ENCODE measurements at regions not wholly inside any gene's neighbourhood (a gene's known extent, or its start where the extent isn't known, plus 50 kb on each side); places are given as distances from the start of the nearest gene placed in this dataset.
"Not testable (repeated sequence)": the region's sequence is repeated elsewhere in the genome, so short reads cannot be mapped to it uniquely, and the experiment has no call there.

DNA sequence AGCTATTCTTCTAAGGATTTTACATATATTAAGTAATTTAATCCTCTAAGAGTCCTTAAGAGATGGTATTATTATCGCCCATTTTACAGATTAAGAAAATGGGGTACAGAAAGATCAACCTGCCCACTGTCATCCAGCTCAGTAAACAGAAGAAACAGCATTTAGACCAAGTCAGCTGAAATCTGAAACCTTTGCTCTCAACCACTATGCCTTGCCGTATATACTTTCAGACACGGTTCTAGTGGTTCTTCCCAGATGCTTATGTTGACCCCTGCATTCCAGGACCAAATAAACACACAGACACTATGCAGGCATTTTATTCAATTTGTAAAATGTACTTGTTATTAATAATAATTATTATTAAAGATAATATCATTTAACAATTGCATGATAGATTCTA is 854.8 kb downstream of the KCNJ2 start:
- peak; percentile 26 for DNase-seq (ENCODE audit: low spot score)

DNA sequence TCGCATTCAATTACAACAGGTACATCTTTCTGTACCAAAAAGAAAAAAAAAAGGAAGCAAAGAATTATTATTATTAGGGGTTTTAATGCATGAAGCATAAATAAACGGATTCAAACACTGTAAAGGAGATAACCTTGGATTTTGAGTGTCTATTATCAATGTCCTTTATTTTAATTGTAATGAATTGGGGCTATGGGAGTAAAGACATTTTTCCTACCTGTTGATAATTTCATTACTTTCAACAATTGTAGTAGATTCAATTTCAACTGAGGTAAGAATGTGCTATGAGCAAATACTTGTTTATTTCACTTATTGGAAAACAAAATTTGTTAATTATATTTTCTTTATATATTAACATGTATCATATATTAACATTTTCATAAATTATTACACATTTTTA is 855.6 kb downstream of the KCNJ2 start:
- no peak for DNase-seq (ENCODE audit: low spot score)

DNA sequence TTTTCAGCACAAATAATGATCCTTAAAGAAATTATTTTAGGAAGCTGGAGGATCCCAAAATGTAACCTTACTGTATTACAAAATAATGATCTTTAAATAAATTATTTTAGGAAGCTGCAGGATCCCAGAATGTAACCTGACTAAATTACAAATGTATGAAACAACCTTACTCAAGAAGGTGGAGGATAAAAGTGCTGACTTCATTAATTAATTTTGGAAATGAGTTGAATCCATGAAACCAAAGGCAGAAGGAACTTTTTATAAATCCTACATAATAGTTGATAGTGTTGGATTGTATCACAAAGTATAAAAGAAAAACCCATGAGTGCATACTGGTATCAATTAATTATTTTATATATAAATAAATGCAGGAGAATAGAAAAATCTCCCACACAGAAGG is 859.9 kb downstream of the KCNJ2 start:
- no peak for DNase-seq (ENCODE audit: low spot score)

DNA sequence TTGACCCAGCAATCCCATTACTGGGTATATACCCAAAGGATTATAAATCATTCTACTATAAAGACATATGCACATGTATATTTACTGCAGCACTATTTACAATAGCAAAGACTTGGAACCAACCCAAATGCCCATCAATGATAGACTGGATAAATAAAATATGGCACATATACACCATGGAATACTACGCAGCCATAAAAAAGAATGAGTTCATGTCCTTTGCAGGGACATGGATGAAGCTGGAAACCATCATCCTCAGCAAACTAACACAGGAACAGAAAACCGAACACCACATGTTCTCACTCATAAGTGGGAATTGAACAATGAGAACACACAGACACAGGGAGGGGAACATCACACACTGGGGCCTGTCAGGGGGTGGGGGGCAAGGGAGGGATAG is 862.0 kb downstream of the KCNJ2 start:
- not testable (repeated sequence) for DNase-seq (ENCODE audit: low spot score)

DNA sequence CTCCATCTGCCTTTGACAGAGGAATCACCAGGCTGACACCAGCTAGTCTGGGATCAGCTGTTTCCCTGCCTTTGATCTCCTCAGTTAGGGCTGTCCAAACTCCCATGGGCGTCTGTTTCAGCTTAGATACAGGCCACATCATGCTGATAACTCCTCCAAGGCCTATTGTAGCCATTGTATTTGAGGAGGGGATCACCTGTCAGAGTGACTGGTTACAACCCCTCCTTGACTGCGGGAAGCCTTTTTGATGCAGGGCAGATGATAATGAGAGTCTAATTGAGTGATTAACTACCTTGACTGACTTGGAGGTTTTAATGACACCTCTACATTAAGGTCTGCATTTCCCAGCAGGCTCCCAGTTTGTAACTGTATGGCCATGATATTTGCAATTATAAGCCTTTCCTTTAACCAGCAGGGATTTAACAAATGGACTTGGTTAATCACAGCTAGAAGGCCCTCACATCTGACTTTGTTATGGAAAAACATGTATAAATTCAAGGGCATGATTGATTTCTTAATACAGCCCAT is 863.5 kb downstream of the KCNJ2 start:
- peak; percentile 76 for DNase-seq (ENCODE audit: low spot score)

DNA sequence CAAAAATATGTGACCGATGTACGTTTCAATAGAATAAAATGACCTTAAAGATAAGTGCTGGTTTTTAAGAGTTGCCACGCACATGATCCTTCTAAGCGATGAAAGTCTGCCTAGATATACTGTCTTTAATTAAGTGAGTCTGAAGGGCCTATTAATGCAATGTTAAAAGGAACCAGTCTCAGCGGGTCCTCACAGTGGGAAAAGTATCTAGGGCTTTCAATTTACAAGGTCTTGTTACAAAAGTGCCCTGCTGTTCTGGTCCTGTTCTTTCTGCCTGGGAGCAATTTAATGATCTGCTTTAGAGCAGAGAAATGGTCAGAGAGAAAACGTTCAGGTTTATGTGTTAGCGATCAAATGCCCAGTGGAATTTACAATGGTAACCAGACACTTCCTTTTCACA is 864.0 kb downstream of the KCNJ2 start:
- DNase-seq (ENCODE audit: low spot score), result peak; percentile 42

DNA sequence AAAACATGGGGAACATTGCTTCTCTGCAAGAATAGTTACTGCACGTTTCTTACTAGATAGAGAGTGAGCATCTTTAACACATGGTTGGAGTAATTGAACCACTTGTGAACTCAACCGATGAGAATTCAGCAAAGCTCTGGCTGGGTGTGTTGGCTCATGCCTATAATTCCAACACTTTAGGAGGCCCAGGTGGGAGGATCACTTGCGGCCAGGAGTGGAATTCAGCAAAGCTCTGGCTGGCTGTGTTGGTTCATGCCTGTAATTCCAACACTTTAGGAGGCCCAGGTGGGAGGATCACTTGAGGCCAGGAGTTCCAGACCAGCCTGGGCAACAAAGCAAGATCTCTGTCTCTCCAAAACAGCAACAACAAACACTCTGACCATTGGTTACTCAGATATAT is 865.9 kb downstream of the KCNJ2 start:
- DNase-seq (ENCODE audit: low spot score), result no peak

DNA sequence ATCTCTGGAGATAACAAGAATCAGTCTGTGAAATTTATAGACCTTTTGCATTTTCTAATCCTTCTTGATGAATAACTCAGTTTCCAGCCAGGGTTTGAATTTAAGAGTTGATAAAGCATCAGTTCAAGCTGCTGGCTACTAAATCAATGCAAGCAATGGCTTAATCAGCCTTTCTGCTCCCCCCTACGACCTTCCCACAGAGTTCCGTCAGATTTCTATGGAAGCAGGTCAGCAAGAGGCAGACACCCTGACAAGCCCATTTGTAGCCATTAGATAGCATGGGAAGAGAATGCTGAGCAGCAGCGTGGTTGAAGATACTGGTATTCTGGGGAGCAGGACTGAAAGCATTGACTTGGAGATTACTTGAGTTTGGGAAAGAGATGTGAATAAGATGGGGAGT is 868.1 kb downstream of the KCNJ2 start:
- DNase-seq (ENCODE audit: low spot score), result no peak

DNA sequence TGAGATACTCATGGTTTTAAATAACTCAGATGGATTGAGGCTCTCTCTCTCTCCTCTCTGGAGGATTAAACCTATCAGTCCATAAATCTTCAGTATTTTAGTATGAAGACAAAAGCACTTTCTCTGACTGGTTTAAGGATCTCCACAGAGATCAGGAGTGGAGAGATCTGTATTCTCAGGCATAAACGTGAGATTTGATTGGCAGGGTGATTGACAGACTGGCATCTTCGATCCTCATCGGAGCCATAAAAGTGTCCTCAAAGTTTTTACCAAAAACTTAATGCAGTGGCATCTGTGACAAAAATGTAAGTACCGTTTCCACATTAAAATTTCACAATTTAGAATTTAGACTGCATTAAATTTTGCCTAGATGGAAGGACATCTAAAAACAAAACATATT is 870.1 kb downstream of the KCNJ2 start:
- DNase-seq (ENCODE audit: low spot score), result no peak

DNA sequence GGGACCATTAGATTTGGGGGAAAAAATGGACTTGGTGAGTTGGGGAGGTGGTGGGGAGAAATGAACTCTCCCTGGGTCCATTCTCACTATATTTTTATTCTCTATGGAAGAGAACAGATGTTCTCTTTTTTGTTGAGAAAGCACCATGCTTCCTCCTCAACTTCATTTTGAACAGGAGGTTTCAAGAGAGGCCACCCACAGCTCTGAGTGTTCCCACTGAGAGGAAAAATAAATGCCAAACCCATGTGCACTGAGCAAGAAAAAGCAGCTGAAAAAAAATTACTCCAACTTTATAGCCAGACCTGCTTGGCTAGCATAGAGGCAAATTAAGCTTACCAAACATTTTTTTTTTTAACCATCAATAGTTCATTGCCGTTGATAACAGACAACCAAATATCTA is 883.6 kb downstream of the KCNJ2 start:
- DNase-seq (ENCODE audit: low spot score), result no peak

DNA sequence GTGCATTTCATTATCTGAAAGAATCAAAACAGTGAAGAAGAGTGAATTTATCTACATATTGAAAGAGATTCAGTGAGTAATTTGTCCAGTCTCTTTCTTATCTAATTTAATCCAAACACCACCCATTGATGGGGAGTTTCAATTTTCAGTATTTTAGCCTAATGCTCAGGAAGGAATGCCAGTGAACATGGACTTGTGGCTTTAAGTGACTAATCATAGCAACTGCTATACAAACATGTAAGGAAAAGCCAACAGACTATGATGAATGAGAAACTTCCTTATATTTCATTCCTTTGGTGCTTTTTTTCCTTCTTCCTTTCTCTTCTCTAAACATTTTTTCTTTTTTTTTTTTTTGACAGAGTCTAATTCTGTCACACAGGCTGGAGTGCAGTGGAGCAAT is 885.8 kb downstream of the KCNJ2 start:
- DNase-seq (ENCODE audit: low spot score), result no peak

DNA sequence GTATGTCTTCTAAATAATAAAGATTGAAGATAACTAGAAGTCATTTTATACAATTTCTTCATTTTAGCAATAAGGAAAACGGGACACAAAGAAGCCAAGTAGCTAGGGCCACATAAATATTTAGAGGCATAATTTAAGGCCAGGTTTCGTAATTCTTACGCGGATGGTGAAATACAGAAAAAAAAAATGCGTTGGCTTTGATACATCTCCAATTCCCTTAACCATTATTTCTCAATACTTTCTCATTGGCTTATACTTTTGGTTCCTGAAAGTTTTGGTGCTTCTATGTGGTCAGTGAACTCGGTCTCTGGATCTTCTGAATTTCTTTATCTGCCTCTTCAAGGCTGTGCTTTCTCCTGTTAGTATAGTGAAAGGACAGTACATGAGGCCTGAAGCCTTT is 888.1 kb downstream of the KCNJ2 start:
- no peak for DNase-seq (ENCODE audit: low spot score)

DNA sequence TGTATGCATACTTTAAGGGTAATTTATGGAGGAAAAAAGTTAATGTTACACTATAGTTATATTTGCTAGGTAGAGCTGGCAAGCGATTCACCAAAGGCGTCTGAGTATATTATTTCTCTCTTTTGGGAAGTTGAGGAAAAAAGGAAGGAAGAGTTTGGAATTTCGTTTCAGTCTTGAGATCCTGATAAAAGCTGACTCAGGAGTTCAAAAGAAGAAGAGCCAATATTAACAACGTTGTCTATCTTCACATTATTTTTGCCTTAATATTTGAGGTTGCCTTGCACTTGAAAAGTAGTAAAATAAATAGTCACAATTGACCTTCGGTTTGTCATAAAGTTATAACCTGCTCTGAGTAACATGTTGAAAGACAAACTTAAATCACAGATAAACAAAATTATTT is 888.6 kb downstream of the KCNJ2 start:
- DNase-seq (ENCODE audit: low spot score), result no peak

DNA sequence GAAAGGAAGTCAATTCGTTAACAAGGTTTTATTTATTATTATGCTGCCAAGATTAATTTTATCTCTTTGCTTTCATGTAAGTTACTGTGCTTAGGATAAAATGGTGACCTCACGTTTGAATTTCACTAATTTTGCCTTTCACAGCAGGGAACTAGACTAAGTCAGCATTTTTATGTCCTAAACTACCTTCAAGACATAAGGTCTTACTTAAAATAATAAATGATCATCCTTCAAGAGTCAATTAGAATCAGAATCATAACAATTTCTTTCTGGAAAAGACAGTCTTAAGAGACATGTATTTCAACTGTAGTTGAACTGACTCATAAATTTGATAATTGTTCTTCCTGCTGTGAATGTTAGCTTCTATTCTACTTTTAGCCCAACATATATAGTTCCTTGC is 893.8 kb downstream of the KCNJ2 start:
- no peak for DNase-seq (ENCODE audit: low spot score)

DNA sequence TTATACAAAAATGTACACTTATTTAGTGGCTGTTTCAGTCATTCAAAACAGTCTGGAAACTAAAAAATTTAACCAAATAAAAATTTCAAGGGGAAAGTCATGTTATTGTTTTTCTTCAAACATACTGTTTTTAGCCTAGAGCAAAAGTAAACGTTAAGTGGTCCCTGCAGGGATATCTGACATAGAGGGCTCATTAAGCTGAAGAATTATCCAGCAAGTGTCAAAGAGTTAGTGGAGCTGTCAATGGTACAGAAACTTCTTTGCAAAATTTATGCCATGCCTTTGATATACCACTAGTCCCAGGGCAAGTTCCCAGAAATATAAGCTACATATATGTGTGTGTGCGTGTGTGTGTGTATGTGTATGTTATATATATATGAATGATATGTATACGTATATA is 894.2 kb downstream of the KCNJ2 start:
- DNase-seq (ENCODE audit: low spot score), result no peak

DNA sequence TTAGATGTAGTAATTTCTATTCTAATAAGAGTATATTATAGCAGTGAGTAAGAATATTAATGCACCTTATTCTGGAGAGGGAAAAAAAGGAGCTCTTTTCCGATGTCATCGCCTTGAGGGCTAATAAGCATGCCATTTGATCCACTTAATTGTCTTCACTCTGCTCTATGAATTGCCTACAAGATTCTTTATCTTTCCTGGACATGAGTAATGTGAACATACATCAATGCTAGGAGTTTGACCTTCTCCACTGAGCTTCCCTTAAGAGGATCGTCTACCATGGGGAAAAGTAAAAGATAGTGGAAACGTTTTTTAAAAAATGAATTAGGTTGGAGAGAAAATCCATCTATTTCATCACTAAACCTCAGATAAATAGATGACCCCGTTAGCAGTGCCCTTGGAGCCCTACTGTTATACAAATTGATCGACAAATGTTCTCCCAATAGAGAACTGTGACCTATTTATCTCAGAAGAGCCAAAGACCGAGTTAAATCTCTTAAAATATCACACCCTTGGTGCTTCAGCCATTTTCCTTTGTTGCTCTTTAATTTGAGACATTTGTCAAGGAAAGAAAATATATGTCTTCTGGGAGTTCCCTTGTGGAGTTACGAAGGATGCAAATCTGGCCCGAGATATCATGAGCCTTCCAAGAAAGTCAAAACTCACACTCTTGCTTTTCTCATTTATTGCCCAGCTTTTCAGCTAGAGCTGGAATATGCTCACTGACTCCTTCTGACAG is 898.5 kb downstream of the KCNJ2 start:
- no peak for DNase-seq (ENCODE audit: low spot score)

DNA sequence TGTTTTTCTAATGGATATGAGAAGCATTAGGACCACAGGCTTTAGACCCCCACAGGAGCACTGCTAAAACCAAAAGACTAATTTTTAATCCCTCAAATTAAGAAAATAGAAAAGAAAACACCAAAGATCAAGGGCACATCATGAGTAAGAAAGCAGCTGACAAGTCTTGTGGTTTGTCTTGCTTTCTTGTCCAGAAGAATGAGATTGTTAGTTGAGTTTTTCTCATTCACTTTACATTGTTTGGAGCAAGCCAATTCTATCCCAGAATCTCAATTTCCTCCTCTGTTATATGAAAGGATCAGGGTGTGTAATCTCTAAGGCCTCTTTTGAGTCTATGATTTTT is 899.0 kb downstream of the KCNJ2 start:
- DNase-seq (ENCODE audit: low spot score), result no peak

DNA sequence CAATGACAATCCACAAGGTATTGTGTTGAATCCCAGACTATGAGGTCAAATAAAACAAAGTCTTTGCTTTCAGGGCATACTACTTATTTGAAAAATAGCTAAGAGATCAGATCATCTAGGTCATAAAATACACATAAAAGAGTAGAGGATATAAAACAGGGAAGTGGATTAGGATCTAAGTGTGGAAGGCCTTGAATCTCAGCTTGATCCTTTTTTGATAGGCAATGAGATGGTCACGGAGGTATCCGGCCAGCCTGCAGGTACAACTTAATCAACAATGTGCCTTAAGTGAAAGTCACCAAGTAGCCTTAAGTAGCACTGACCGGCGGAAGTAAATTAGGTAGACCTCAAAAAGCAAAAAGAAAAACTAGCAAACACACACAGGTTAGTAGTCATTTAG is 901.7 kb downstream of the KCNJ2 start:
- no peak for DNase-seq (ENCODE audit: low spot score)

DNA sequence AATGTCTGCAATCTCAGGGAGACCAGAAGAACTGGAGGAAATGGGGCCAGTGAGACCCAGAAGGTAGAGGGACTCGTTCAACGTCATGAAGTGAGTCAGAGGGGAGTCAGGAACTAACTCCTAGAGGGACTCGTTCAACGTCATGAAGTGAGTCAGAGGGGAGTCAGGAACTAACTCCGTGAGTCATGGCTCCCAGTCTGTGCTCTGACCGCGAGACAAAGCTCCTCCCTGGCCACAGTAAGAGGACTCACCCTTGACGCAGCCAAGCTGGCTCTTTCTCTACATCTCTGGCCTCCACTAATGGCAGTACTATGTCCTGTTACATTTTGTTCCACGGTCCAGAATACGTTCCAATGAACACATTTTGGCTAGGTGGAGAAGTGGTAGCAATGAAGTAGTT is 902.5 kb downstream of the KCNJ2 start:
- no peak for DNase-seq (ENCODE audit: low spot score)

DNA sequence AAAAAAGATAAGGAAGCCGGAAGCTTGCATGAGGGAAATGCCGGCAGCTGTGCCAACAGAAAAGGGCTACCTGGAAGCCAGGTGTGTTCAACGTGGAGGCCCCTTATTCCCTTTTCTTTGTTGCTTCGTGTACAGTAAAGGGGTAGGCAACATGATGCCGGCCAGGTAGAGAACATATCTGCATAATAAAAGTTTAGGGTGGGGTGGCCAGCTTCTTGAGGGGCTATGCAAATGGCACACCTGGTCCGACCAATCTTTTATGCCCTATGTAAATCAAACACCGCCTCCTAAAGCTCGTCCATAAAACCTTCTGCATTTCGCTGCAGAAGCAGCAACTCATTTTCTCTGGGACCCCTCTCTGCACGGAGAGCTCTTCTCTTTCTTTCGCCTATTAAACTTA is 911.6 kb downstream of the KCNJ2 start:
- no peak for DNase-seq (ENCODE audit: low spot score)

DNA sequence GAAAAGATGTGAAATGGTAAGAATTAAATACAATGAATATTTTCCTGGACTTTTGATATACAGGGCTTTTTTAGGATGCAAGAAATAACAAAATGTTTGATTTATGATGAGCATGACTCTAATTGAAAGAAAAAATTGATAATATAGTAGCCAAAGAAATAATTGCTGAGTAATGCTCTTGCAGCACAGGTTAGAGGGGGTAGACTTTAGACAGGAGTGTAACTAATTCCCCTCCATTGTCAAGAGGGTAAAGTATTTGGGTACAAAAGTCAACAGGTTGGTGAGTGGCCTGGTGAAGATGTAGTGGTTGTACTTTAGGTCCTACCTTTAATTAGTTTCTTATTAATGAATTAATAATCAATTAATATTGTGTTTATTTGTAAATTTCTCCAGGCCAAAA is 912.3 kb downstream of the KCNJ2 start:
- no peak for DNase-seq (ENCODE audit: low spot score)

DNA sequence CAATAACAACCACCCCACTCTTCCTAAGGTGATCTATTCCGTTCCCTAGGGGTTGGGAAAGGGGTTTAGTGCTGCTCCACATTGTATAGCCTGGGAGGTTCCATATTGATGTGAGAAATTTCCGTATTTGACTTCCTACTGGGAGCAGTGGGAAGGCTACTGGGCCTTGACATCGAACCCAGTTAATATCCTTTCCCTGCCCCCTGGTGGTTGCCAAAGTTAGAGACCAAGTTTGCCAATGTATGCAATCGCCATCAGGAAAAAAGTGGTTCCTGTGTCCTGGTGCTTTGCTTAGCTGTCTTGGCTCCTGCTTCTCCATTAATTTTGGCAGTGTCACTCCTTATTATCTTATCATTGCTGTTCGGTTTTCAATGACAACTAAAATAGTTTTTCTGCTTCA is 914.9 kb downstream of the KCNJ2 start:
- peak; percentile 53 for DNase-seq (ENCODE audit: low spot score)

DNA sequence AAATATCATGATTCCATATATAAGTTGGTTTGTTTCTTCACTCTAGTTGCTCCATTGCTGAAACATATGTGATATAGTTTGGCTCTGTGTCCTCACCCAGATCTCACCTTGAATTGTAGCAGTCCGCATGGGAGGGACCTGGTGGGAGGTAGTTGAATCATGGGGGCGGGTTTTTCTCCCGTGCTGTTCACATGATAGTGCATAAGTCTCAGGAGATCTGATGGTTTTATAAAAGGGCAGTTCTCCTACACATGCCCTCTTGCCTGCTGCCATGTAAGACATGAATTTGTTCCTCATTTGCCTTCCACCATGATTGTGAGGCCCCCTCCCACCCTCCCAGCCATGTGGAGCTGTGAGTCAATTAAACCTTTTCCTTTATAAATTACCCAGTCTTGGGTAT is 915.5 kb downstream of the KCNJ2 start:
- no peak for DNase-seq (ENCODE audit: low spot score)

DNA sequence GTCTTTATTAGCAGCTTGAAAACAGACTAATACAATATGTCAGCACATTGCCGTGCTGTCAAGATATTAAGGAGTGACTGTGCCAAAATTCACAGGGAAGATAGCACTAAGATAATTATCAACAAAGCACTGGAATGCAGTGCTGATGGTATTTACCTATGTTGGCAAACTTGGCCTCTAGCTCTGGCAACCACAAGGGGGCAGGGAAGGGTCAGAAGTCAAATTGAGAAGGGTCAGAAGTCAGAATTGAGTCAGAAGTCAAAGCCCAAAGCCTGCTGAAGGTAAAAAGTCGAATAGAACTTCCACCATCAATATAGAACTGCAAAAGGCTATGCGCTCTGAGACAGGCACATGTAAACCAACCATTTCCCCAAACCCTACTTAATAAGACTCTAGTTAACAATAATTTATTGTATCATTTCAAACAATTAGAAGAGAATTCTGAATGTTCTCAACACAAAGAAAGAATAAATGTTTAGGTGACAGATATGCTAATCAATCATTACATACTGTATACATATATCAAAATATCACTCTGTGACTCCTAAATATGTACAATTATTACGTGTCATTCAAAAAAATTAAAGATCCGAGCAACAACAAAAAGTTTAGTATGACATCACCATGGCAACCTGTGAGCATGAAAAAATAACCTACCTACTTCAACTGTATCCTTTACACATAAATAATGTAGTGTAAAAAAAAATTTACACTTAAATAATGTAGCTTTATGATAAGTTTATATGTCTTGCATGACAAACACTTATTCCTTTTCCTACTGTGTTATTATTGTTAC is 916.1 kb downstream of the KCNJ2 start:
- peak; percentile 58 for DNase-seq (ENCODE audit: low spot score)
